Trophoblast cell (in vitro differentiated cells and primary cell): ENCODE measurements at regions not wholly inside any gene's neighbourhood (a gene's known extent, or its start where the extent isn't known, plus 50 kb on each side); places are given as distances from the start of the nearest gene placed in this dataset.

Experiments
- DNase-seq, 2 donors: peaks; one replicate each; pipeline ENCODE4 v3.0.0-alpha.2; 2016
- H2AFZ ChIP-seq: 2 replicates; pipeline ENCODE4 v1.6.1; 2013; ENCODE audit warnings: low read length, moderate library complexity, mild to moderate bottlenecking; ENCODE audit not compliant: insufficient read depth, poor library complexity
- H2AK5ac ChIP-seq: 2 replicates; pipeline ENCODE4 v1.6.1; 2013; ENCODE audit warnings: mild to moderate bottlenecking, low read length
- H2BK120ac ChIP-seq: 2 replicates; pipeline ENCODE4 v1.6.1; 2013; ENCODE audit warnings: low read length, mild to moderate bottlenecking, moderate library complexity; ENCODE audit not compliant: insufficient read depth, poor library complexity
- H2BK12ac ChIP-seq: 2 replicates; pipeline ENCODE4 v1.6.1; 2013; ENCODE audit warnings: mild to moderate bottlenecking, low read length, moderate library complexity
- H2BK5ac ChIP-seq: 2 replicates; pipeline ENCODE4 v1.6.1; 2013; ENCODE audit warnings: low read length, low read depth, moderate library complexity, mild to moderate bottlenecking; ENCODE audit not compliant: poor library complexity
- H3K14ac ChIP-seq: 2 replicates; pipeline ENCODE4 v1.6.1; 2013; ENCODE audit warnings: mild to moderate bottlenecking, low read length
- H3K18ac ChIP-seq: 2 replicates; pipeline ENCODE4 v1.6.1; 2013; ENCODE audit warnings: mild to moderate bottlenecking, low read length
- H3K23ac ChIP-seq: 2 replicates; pipeline ENCODE4 v1.6.1; 2013; ENCODE audit warnings: low read length
- H3K27ac ChIP-seq: 2 replicates; pipeline ENCODE4 v1.5.1; 2013; ENCODE audit warnings: low read depth, mild to moderate bottlenecking, inconsistent platforms, low read length, moderate library complexity
- H3K27me3 ChIP-seq: 2 replicates; pipeline ENCODE4 v1.6.1; 2013; ENCODE audit warnings: inconsistent platforms, mild to moderate bottlenecking, low read length, moderate library complexity; ENCODE audit not compliant: insufficient read depth
- H3K36me3 ChIP-seq, 2 experiments: 1 replicate in 1 of 2; 2 replicates in 1 of 2; pipeline ENCODE4 v1.6.1; 2013; ENCODE audit warnings: low read length in 2 of 2, mild to moderate bottlenecking in 2 of 2, moderate library complexity in 1 of 2; ENCODE audit not compliant: insufficient read depth in 2 of 2, control insufficient read depth in 1 of 2
- H3K4ac ChIP-seq: 2 replicates; pipeline ENCODE4 v1.6.1; 2013; ENCODE audit warnings: low read depth, mild to moderate bottlenecking, low read length, moderate library complexity
- H3K4me1 ChIP-seq, 2 experiments: 1 replicate in 1 of 2; 2 replicates in 1 of 2; pipeline ENCODE4 v1.6.1; 2013; ENCODE audit warnings: low read length in 2 of 2, mild to moderate bottlenecking in 2 of 2, moderate library complexity in 1 of 2; ENCODE audit not compliant: insufficient read depth in 2 of 2, control insufficient read depth in 1 of 2
- H3K4me2 ChIP-seq: 2 replicates; pipeline ENCODE4 v1.6.1; 2013; ENCODE audit warnings: inconsistent platforms, mild to moderate bottlenecking, low read length, moderate library complexity
- H3K4me3 ChIP-seq: 2 replicates; pipeline ENCODE4 v1.5.1; 2013; ENCODE audit warnings: mild to moderate bottlenecking, low read depth, low read length, inconsistent platforms
- H3K79me1 ChIP-seq: one replicate; pipeline ENCODE4 v1.6.1; 2013; ENCODE audit warnings: low read length
- H3K79me2 ChIP-seq: 2 replicates; pipeline ENCODE4 v1.6.1; 2013; ENCODE audit warnings: low read length, mild to moderate bottlenecking; ENCODE audit not compliant: control insufficient read depth, insufficient read depth, poor library complexity
- H3K9ac ChIP-seq: 2 replicates; pipeline ENCODE4 v1.6.1; 2013; ENCODE audit warnings: mild to moderate bottlenecking, low read length
- H3K9me3 ChIP-seq: 2 replicates; pipeline ENCODE4 v1.6.1; 2013; ENCODE audit warnings: low read depth, mild to moderate bottlenecking, control low read depth, inconsistent platforms, low read length; ENCODE audit not compliant: insufficient read depth
- H4K12ac ChIP-seq: 2 replicates; pipeline ENCODE4 v1.6.1; 2013; ENCODE audit warnings: low read depth, mild to moderate bottlenecking, low read length, moderate library complexity
- H4K8ac ChIP-seq: 2 replicates; pipeline ENCODE4 v1.6.1; 2013; ENCODE audit warnings: low read depth, mild to moderate bottlenecking, low read length, moderate library complexity
- H4K91ac ChIP-seq: one replicate; pipeline ENCODE4 v1.6.1; 2013; ENCODE audit warnings: low read depth, mild to moderate bottlenecking, low read length, moderate library complexity
- WGBS: extraction: QIAGEN DNeasy Blood & Tissue Kit; methylation state at CpG from one replicate; pipeline ENCODE4 v1.1.7; 2013; ENCODE audit warnings: missing lambda C conversion rate; ENCODE audit not compliant: insufficient read length, insufficient coverage; ENCODE audit errors: extremely low coverage; 5-methylcytosine and 5-hydroxymethylcytosine counted together

DNA sequence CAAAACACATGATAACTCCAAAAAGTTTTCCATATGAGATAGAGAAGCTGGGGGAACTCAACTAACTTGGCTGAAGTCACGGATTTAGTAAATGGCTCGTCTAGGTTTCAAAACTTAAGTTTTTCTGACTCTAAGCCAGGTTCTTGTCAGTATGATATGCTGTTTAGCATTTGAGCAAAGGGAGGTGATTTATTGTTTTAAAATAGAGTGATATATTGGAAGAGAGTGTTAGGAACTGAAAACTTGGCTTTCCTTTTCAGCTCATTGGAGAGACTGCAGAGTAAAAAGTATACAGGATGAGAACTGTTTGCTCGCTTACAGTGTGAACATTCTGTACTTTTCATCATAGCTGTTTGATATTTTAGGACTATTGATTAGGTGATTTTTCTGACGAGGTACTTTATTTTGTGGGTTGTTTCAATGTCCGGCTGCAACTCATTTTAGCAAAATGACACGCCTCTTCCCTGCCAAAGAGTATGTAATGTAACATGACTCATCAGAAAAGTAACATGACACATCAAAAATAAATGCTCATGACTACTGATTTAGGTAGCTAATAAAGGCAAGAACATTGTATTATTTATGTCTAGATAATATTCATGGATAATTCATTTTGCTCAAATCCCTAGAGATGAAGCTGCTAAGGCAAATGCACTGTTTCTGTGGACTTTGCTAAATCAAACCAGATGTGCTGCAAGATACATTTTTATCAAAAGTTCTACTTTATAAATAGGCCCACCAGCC, 355.1 kb downstream of the GPATCH2 start:
- no peak overlapping the region for H2BK12ac ChIP-seq
- no peak overlapping the region for H3K23ac ChIP-seq
- no peak overlapping the region for H3K18ac ChIP-seq
- no peak overlapping the region for H3K9ac ChIP-seq
- H2BK5ac ChIP-seq: no peak overlapping the region
- no peaks in the 10 kb centered on the region for H3K36me3 ChIP-seq
- H2AFZ ChIP-seq: no peak overlapping the region
- H3K4ac ChIP-seq: no peak overlapping the region
- H3K4me1 ChIP-seq: no peaks in the 10 kb centered on the region
- no peak overlapping the region for H3K4me3 ChIP-seq
- H4K12ac ChIP-seq: no peak overlapping the region
- no peaks in the 10 kb centered on the region for H3K27me3 ChIP-seq
- H4K8ac ChIP-seq: no peak overlapping the region
- H2AK5ac ChIP-seq: no peak overlapping the region
- H3K14ac ChIP-seq: no peak overlapping the region
- no peaks in the 10 kb centered on the region for H3K79me2 ChIP-seq
- no peaks in the 10 kb centered on the region for H3K9me3 ChIP-seq
- peak in 1 of 2 donors; percentile 17 for DNase-seq
- no peak overlapping the region for H3K4me2 ChIP-seq
- no peak overlapping the region for H4K91ac ChIP-seq
- H3K79me1 ChIP-seq: no peaks in the 10 kb centered on the region
- H2BK120ac ChIP-seq: no peak overlapping the region
- H3K27ac ChIP-seq: no peak overlapping the region
- WGBS: no CpG with 5 or more reads among the region's 6 CpGs

DNA sequence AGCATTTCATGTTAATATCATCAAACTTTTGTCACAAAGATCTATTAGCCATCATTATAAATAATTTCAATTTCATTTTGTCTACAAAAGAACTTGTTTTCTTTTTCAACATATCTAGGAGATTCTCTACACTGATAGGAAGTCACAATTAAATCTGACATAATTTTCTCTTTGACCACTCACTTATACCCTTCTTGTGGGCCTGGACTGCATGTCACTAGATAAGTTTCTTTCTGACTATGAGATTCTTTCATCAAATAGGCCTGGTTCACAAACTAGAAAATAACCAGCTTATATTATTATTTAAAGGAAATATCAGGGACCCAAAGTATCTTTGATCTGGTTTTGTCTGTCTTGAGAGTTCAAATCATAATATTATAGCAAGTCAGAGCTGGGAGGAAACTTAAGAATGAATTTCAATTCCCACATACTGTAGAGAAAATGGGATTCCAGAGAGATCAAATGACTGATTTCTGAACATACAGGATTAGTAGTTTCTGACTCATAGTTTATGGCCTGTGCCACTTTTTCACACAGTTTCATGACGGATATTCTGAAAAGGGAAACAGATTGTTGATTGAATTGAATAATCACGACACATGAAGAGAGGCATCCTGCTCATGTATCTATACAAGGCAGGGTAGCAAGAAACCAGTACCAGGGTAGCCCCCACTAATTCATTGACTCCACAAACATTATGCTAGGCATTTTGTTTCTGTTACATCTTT, 355.8 kb downstream of the GPATCH2 start:
- H3K9me3 ChIP-seq: no peaks in the 10 kb centered on the region
- no peak overlapping the region for H3K14ac ChIP-seq
- no peak overlapping the region for H3K4me2 ChIP-seq
- no peak overlapping the region for H3K9ac ChIP-seq
- H3K36me3 ChIP-seq: no peaks in the 10 kb centered on the region
- H3K4me3 ChIP-seq: no peak overlapping the region
- H3K23ac ChIP-seq: no peak overlapping the region
- H4K12ac ChIP-seq: no peak overlapping the region
- H2AK5ac ChIP-seq: no peak overlapping the region
- no peaks in the 10 kb centered on the region for H3K4me1 ChIP-seq
- no peak overlapping the region for H4K8ac ChIP-seq
- no peak overlapping the region for H3K18ac ChIP-seq
- no peaks in the 10 kb centered on the region for H3K27me3 ChIP-seq
- no peak overlapping the region for H2BK120ac ChIP-seq
- H2BK12ac ChIP-seq: no peak overlapping the region
- peak in 1 of 2 donors; percentile 51 for DNase-seq
- no peak overlapping the region for H3K27ac ChIP-seq
- no peak overlapping the region for H3K4ac ChIP-seq
- H4K91ac ChIP-seq: no peak overlapping the region
- no peak overlapping the region for H2BK5ac ChIP-seq
- no peaks in the 10 kb centered on the region for H3K79me1 ChIP-seq
- WGBS: no CpG with 5 or more reads among the region's 2 CpGs
- no peaks in the 10 kb centered on the region for H3K79me2 ChIP-seq
- no peak overlapping the region for H2AFZ ChIP-seq

DNA sequence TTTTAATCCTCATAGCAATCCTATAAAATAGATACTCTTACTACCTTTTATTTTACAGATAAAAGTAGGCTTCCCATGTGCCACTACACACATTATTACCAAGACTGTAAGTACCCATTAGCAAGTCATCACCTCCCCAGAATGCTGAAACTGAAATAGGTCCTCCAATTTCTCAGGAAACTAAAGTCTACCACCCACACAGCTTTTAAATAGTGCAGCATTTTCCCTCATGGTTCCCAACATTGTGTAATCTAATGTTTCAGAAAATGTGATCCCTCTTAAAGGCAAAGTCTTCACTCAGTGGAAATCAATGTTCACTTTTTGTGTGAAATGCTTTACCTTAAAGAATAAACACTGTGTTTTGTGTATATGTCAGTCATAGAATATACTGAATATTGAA, 356.5 kb downstream of the GPATCH2 start:
- Histone ChIP-seq H3K4me3 (no peak overlapping the region), H3K18ac (no peak overlapping the region), H3K9me3 (no peaks in the 10 kb centered on the region), H4K8ac (no peak overlapping the region), H3K23ac (no peak overlapping the region), H3K4me2 (no peak overlapping the region), H3K4me1 (no peaks in the 10 kb centered on the region), H3K36me3 (no peaks in the 10 kb centered on the region), H3K27ac (no peak overlapping the region), H4K12ac (no peak overlapping the region), H2AFZ (no peak overlapping the region), H2BK12ac (no peak overlapping the region), H3K14ac (no peak overlapping the region), H3K27me3 (no peaks in the 10 kb centered on the region), H2AK5ac (no peak overlapping the region), H3K4ac (no peak overlapping the region), H4K91ac (no peak overlapping the region), H2BK5ac (no peak overlapping the region), H3K79me2 (no peaks in the 10 kb centered on the region), H3K9ac (no peak overlapping the region), H3K79me1 (no peaks in the 10 kb centered on the region), H2BK120ac (no peak overlapping the region)
- no peak for DNase-seq

DNA sequence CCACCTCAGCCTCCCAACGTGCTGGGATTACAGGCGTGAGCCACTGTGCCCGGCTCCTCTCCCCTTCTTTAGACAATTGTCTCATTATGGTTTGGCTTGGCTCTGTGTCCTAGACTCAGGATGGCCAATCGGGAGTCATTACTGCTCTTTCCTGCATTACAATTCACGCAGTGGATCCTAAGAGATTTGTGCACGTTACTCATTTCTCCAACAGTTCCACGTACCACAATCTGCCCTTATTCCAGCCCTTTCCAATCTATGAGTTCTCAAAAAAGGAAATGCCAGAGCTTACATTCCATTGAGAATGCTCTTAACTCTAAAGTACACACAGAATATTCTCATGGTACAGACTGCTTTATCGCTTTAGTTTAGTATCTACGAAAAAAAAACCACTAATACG, 357.0 kb downstream of the GPATCH2 start:
- Histone ChIP-seq H3K4me2 (no peak overlapping the region), H2AFZ (no peak overlapping the region), H4K91ac (no peak overlapping the region), H3K27me3 (no peaks in the 10 kb centered on the region), H4K12ac (no peak overlapping the region), H4K8ac (no peak overlapping the region), H3K36me3 (no peaks in the 10 kb centered on the region), H2AK5ac (no peak overlapping the region), H3K23ac (no peak overlapping the region), H3K9ac (no peak overlapping the region), H3K27ac (no peak overlapping the region), H3K79me1 (no peaks in the 10 kb centered on the region), H3K4me3 (no peak overlapping the region), H2BK120ac (no peak overlapping the region), H3K14ac (no peak overlapping the region), H3K4ac (no peak overlapping the region), H3K18ac (no peak overlapping the region), H3K4me1 (no peaks in the 10 kb centered on the region), H3K9me3 (no peaks in the 10 kb centered on the region), H2BK12ac (no peak overlapping the region), H2BK5ac (no peak overlapping the region), H3K79me2 (no peaks in the 10 kb centered on the region)
- DNase-seq: peak; percentile 51 to 75
- WGBS: no CpG with 5 or more reads among the region's 10 CpGs
